GM19395 (cell line): ENCODE measurements at regions not wholly inside any gene's neighbourhood (a gene's known extent, or its start where the extent isn't known, plus 50 kb on each side); places are given as distances from the start of the nearest gene placed in this dataset.

ENCODE experiments used
- ATAC-seq: cut with Tn5 transposase; IDR thresholded peaks from one replicate; pipeline ENCODE4 v1.9.1; 2021; ENCODE audit warnings: mild to moderate bottlenecking, moderate library complexity; ENCODE audit not compliant: unreplicated experiment

DNA sequence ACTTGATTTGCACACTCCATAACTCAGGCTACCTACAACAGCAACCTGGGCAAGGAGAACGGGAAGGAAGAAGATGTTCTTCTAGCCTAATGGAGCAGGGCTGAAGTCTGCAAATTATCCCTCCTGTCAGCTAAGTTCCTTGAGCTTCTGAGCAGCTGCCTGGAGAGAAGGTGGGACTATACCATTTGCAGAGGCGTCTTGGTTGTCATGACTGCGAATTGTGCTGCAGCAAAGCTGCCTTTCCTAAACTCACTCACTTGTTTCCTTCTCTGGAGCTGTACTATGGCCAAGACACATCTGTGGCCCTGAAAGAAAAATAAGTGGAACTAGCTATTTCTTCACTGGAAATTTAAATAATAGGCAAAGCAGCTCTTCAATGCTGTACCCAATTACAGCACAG, 682.4 kb upstream of the GRIA3 start:
- no peak for ATAC-seq

DNA sequence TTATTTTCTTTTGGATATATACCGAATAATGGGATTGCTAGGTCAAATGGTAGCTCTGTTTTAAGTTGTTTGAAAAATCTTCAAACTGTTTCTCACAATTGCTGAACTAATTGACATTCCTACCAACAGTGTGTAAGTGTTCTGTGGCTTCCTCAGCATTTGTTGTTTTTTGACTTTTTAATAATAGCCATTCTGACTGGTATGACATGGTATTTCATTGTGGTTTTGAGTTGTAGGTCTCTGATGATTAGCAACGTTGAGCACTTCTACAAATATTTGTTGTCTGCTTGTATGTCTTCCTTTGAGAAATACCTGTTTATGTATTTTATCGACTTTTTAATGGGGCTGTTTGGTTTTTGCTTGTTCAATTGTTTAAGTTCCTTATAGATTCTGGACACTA, 680.1 kb upstream of the GRIA3 start:
- ATAC-seq = no peak

DNA sequence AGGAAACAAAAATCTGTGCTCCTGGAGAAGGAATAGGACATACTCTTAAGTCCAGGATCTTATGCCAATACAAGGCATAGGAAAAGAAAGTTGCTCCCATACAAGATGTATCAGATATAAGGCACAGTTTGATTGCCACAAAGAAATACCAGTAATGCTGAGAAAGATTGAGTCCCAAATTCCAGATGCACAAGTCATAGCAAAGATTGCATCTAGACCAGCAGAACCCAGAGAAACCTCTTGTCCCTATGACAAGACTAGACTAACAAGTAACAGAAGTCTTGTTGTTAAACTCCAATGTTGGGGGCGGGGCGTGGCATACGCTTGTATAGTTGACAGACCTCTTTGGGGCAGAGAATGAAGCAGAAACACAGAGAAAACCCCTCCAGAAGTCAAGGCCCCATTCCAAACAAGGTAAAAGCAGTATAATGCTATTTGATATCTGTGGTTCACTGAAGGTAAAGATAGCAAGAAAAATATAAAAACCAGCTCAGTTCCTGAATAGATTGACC, 671.5 kb upstream of the GRIA3 start:
- no peak for ATAC-seq

DNA sequence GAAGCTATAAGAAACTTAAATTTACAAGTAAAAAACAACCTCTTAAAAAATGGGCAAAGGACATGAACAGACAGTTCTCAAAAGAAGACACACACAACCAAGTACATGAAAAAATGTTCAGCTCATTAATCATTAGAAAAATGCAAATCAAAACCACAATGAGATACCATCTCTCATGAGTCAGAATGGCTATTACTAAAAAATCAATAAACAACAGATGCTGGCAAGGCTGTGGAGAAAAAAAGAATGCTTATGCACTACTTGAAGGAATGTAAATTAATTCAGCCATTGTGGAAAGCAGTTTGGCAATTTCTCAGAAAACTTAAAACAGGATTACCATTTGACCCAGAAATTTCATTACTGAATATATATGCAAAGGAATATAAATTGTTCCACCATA, 666.3 kb upstream of the GRIA3 start:
- ATAC-seq = no peak

DNA sequence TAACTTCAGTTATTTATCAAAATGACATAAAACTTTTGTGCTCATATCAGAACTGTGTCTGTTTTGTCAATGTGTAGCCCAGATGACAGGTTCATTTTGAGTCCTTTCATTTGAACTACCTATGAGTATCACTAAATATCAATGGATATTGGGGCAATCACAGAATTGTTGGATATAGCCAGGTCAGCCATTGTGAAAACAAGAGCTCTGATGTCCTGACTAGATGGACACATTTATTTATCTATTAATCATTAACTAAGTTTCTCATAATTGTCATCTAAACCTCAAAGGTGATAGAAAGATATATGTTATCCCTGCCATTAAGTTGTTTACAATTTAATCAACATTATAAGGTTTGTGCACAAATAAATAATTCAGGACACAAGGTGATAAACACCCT, 638.3 kb upstream of the GRIA3 start:
- ATAC-seq = no peak

DNA sequence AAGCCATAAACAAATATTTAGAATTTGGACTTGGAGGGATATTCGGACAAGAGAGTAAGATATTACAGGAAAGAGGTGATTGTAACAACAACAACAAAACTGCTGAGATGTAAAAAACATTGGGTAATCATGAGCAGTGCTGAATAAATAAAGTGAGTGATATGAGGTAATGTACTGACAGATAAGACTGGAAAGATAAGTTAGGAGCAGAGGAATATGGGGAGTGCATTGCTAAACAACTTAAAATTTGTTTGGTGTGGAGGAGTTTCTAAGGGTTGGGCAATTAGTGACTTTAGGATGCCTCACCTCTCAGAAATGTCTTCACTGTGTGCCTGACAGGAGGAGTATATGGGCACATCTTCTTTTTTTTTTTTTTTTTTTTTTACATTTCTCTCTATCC, 637.8 kb upstream of the GRIA3 start:
- ATAC-seq = no peak

DNA sequence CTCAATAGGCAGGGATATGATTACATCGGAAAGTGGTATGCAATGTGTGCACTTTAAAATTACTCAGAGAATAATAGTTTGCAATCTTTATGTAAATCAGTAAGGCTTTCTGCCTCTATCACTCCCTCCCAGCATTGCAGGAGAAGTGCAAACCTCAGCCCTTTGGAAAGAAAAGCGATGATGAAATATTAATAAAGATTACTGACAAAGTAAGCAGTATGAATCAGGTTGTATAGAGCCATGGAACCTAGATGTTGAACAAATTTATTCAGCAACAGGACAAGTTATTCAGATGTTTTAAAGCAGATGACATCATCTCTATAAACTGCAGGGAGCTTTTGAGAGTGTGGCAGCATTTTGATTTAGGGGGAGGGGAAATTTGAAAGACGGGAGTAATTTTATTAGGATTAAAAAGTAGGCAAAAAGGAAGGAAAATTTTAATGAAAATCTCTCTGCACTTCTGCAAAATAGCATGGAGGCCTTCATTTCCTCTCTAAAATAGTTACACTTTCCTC, 631.7 kb upstream of the GRIA3 start:
- ATAC-seq = no peak

DNA sequence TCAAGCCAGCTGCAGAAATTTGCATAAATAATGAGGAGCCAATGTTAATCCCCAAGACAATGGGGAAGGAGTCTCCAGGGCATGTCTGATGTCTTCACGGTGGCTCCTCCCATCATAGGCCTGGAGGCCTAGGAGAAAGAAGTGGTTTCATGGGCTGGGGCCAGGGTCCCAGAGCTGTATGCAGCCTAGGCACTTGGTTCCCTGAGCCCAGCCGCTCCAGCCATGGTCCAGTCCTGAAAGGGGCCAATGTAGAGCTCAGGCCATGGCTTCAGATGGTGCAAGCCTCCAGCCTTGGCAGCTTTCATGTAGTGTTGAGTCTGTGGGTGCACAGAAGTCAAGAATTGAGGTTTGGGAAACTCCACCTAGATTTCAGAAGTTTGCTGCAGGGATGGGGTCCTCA, 628.2 kb upstream of the GRIA3 start:
- ATAC-seq = no peak

DNA sequence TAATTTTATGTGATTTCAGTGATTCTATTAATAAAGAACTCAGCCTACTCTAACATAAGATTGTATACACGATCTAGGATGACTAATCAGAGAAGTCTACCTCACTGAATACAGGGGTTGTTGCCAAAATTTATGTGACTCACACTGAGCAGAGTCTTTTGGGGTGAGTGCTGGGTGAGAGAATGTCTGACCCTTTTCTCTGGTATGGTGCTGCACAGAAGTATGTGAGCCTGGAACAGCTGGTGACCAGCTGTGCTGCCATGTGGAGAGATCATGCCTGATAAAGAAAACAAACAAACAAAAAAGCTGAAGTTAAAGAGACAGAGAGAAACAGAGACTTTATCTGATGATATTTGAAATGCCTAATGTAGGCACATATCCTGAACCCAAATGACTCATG, 618.1 kb upstream of the GRIA3 start:
- no peak for ATAC-seq

DNA sequence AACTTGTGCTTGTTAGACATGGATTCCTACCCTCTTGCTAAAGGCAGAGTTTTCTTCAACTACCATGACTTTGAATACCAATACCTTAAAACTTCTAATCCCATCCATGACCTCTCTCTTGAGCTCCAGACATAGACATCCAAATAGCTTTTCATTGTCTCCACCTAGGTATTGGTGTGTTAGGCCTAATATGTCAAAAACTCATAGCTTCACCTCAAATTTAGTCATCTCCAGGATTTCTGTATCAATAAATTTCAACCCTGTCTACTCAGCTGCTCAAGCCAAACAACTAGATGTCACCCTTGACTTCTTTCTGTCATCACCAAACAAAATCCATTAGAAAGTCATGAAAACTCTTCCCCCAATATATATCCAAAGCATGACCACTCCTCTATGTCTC, 617.7 kb upstream of the GRIA3 start:
- ATAC-seq = no peak

DNA sequence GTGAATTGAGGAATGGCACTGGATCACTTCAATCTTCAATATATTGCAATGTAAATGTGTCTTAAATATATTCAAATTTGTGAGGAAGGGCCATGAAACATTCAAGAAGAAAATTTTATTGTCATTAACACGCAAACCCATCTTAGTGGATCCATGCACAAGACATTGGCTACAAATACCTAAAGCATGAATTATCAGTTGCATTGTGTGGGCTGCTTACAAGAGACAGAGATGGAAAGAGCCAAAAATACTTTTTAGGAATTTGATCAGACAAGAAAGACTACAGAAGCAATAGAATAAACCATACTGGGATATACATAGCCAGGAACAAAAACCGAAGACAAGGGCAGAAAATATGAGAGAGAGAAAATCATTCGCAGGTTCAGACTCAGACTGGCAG, 616.2 kb upstream of the GRIA3 start:
- ATAC-seq = no peak

DNA sequence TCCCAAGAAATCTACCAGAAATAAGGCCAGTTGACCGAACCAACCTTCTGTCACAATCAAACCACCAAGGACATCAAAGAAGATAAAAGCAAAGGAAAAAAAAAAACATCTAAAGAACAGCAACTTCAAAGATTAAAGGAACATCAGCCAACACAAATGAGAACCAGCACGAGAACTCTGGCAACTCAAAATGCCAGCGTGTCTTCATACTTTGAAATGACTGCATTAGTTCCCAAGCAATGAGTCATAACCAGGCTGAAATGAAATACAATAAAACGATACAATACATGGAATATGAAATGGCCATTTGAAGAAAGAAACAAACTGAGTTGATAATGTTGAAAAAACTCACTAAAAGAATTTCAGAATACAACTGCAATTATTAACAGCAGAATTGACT, 611.6 kb upstream of the GRIA3 start:
- no peak for ATAC-seq

DNA sequence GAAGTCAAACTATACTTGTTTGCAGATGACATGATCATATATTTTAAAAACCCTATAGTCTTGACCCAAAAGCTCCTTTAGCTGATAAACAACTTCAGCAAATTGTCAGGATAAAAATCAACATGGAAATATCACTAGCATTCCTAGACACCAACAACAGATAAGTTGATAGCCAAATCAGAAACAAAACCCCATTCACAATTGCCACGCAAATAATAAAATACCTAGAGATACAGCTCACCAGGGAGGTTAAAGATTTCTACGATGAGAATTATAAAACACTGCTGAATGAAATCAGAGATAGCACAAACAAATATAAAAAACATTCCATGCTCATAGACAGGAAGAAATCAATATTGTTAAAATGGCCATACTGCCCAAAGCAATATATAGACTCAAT, 605.0 kb upstream of the GRIA3 start:
- ATAC-seq = no peak

DNA sequence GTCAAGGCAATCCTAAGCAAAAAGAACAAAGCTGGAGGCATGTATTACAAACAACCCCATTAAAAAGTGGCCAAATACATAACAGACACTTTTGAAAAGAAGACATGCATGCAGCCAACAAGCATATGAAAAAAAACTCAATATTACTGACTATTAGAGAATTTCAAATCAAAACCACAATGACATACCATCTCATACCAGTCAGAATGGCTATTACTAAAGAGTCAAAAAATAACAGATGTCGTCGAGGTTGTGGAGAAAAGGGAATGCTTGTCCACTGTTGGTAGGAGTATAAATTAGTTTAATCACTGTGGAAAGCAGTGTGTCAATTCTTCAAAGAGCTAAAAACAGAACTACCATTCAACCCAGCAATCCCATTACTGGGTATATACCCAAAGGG, 604.6 kb upstream of the GRIA3 start:
- ATAC-seq = no peak

DNA sequence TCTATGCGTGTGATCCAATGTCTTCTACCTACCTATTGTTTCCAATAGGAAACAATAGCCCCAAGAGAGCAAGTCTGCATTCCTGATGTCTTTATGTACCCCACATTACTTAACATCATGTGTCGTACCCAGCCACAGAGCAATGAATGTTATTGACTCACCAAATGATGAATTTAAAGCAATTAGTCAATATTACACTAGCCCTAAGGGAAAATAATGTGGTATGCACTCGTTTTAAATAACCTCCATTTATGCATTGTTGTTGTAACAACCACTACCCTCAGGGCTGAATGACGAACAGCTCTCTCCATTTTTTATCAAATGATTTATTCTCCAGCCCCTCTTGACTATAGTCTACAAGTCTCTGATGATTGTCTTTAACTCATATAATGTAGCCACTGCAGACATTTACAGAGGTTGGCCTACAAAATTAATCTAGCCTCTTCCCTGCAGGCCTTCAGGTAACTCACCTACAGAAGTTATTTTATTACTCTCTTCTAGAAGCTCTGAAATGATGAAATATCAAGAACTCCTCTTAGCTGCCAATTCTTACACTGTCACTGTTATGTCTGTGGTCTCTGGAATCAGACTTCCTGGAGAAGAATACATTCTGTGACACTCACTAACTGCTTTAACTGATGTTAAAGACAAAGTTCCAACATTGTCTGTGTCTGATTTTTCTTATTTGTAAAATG, 601.7 kb upstream of the GRIA3 start:
- ATAC-seq = no peak

DNA sequence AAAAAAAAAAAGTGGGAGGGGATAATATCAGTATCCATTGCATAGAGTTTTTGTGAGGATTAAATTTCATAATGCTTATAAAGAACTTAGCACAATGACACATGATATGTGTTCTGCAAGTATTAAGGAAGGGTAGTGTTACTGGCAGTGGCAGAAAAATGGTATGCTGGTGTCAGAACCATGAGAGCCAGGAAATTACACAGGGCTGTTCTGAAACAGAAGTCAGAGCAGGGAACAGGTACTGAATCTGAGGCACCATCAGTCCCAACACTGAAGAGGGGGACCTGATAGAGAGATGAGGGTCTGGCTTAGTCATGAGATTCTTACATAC, 601.1 kb upstream of the GRIA3 start:
- ATAC-seq = no peak

DNA sequence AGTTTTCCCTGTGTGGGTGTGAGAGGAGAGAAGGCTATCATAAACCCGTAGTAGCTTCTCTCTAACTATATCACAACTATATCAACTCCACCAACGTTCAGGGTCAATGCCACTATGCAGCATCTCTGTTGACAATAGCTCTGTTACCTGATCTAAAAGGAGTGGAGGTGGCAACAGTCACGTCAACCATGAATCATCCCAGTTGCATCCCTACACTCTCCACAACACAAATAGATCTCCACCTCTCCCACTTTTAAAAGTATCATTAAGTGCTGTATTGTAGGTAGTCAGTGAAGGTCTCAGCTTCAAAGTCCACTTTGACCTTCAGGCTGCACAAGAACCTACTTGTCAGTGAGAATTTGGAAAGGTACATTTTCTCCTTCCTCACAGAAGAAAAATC, 600.5 kb upstream of the GRIA3 start:
- ATAC-seq = no peak

DNA sequence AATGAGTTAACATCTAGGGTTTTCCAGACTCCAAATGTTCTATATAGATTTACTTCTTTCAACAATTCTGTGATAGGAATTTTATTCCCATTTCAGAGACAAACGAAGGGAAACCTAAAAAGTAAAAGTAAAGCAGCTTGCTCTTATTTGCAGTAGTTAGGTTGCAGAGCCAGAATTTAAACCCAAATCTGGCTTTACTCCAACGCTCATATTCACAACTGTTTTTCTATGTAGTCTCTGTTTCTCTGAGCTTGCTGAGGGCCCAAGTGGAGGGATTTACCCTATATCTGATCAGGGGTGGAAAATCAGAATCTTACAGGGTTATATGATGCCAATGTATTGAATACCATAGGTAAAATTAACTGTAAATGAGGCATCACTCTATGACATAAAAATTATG, 599.1 kb upstream of the GRIA3 start:
- ATAC-seq = no peak

DNA sequence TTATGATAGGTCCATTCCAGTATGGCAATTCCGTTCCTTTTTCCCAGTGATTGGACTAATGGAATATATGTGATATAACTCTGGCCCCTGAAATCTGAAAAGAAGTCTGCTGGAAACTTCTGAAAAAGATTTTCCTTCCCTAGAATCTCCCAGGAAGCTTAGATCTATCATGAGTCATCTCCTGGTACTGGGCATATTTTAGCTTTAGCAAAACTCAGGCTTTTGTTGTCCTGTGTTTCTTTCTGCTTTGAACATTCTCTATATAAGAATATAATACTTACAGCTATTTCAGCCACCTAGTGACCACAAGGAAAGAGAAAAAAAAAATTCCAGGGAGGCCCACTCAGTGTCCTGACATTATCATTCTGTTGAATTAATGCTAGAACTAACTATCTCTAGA, 597.2 kb upstream of the GRIA3 start:
- ATAC-seq = no peak

DNA sequence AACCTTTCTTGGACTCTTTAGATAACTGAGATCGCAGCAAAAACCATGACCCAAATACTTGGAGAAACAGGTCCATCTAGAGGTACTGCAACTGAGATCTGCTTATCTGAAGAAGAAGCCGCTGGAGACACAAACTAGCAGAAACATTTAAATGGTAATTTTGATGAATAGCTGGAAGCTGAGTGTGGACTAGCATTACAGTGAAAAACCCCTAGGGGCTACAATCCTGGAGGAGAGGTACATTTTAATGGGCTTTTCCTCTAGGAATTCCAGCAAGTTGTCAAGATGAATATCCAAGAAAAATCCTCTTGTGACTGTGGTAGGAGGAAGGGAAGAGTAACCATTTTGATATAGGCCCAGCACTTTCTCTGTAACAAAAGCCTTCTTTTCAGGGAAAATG, 592.5 kb upstream of the GRIA3 start:
- no peak for ATAC-seq

DNA sequence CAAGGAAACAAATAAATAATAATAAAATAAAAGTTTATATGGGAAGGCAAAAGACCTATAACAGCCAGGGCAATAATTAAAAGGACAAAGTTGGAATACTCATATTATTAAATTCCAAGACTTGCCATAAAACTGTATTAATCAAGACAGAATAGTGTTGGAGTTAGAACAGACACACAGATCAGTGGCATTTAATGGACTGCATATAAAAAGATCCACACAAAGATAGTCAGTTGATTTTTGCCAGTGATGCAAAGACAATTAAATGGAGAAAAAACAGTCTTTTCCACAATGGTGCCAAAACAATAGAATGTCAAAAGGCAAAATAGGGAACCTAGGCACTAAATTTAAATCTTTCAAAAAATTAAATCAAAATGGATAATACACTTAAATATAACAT, 587.1 kb upstream of the GRIA3 start:
- ATAC-seq = no peak

DNA sequence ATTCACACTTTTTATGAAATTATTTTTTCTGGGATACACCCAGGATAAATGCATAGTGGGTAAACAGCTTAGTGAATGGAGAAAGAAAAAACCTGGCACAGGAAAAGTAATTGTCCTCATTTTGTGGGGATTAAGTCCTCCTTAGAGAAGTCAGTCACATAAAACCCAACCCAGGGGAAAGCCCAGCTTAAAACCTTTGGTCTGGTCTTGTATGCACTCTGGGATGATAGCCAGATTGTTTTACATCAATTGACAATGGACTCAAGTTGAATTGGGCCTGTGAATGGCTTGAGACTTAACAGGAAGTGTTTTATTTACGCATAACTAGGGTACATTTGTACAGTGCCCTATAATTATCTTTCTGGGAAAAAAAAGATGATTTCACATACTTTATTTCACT, 561.3 kb upstream of the GRIA3 start:
- ATAC-seq = no peak

DNA sequence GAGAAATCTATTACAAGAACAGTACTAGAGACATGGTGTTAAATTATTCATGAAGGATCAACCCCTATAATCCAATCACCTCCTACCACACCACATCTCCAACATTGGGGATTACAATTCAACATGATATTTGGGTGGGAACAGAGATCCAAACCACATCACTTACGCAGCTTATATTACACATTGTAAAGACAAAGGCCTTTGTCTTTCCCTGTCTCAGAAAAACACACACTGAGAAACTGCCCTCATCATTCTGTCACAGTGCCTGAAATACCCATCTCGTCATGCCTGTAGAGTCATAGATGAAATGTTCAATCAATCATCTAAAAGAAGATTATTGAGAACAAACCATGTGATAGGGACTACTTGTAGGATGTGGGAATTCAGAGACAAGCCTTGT, 558.8 kb upstream of the GRIA3 start:
- no peak for ATAC-seq
